ENCODE measurements at regions not wholly inside any gene's neighbourhood (a gene's known extent, or its start where the extent isn't known, plus 50 kb on each side); places are given as distances from the start of the nearest gene placed in this dataset.
A peak's percentile ranks its signal among the peaks of the same experiment; 100 is the strongest.
"Not testable (repeated sequence)": the region's sequence is repeated elsewhere in the genome, so short reads cannot be mapped to it uniquely, and the experiment has no call there.

DNA sequence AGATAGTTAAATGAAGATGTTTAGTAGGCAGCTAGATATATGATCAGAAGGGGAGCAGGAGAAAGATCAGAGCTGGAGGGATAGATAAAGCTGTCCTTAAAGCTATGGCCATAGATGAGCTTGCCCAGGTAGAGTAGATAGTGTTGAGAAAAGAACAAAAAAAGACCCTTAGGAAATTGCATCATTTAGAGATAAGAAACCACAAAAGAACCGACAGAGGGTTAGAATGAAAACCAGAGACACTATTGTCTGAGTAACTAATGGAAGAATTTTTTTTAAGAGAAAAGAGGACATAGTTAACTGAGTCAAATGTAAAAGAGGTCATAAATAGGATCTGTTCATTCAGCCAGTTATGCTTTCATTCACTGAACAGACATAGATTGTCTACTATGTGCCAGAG, 101.8 kb downstream of the TNFAIP3 start:
- no peak for DNase-seq (ENCODE audit: low read depth, low spot score)

GRCh38 chr6:137969874-137970273, 102.8 kb downstream of the TNFAIP3 start:
- DNase-seq (ENCODE audit: low read depth, low spot score), result no peak

- DNase-seq (ENCODE audit: low read depth, low spot score), result no peak
Measured at GRCh38 chr6:137970368-137970767, 103.3 kb downstream of the TNFAIP3 start.

DNA sequence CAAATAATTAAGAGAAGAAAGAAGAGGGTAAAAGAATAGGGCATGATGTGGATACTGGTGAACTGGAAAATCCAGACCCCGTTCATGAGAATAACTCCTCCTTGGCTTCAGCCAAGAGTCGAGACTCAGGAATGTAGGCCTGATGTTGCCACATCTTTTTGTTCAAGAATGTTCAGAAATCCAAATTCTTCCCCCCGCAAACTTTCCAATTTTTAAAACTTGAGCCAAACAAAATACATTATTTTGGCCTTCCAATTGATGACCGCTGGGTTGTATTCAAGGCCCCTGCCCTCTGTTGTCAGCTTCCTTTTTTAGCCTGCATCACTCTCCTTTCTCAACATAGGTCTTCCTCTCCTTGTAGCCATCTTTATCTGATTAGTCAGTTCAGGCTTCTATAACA, 106.1 kb downstream of the TNFAIP3 start:
- no peak for DNase-seq (ENCODE audit: low read depth, low spot score)

- no peak for DNase-seq (ENCODE audit: low read depth, low spot score)
Measured at GRCh38 chr6:137975188-137975940, 108.3 kb downstream of the TNFAIP3 start.

DNA sequence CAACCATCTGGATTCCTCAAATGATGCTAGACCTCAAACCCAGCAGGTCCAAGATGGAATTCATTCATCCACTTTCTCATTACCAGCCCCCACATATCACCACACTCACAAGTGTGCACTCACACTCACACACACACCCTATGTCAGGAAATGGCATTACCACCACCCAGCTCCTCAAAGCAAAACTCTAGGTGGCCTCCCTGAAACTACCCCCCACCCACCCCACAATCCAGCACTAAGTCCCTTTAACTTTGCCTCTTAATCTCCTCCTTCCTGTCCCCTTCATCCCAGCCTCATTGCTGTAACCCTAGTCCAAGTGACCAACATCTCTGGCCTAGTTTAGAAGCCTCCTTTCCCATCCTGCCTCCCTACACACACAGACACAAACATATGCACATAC, 109.4 kb downstream of the TNFAIP3 start:
- no peak for DNase-seq (ENCODE audit: low read depth, low spot score)

- no peak for DNase-seq (ENCODE audit: low read depth, low spot score)
Measured at GRCh38 chr6:137977206-137977605, 110.1 kb downstream of the TNFAIP3 start.

- DNase-seq (ENCODE audit: low read depth, low spot score), result no peak
Measured at GRCh38 chr6:137977814-137978213, 110.8 kb downstream of the TNFAIP3 start.

GRCh38 chr6:137978252-137978896, 111.3 kb downstream of the TNFAIP3 start:
- no peak for DNase-seq (ENCODE audit: low read depth, low spot score)

DNA sequence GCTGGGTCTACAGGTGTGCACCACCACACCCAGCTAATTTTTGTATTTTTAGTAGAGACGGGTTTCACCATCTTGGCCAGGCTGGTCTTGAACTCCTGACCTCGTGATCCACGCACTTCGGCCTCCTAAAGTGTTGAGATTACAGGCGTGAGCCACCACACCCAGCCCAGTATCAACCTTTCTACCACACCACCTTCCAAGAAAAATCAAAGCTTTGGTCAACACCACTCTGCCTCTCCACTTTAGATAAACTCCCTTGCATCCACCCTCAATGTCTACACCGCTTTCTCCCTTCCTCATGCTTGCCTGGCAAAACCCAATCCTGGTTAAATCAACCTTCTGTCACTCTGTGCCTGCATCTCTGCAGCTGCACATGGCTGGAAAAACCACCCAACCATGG, 112.2 kb downstream of the TNFAIP3 start:
- not testable (repeated sequence) for DNase-seq (ENCODE audit: low read depth, low spot score)

DNA sequence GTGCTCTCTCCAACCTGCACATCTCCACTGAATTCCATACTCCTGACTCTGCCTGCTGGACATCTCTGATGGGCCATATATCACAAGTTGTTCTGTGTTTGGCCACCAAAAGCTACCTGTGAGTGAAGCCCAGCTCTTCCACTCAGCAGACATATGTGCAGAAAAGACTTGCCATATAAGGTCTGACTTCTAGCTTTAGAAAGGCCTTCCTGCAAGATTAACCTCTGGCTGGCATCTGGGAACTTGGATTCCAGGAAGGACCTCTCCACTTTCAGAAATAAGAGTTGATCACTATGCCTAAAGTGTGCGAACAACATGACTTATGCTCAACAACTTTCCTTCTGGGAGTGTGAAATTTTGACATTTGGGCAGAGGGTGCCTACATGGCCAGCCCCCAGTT, 113.7 kb downstream of the TNFAIP3 start:
- DNase-seq (ENCODE audit: low read depth, low spot score), result no peak

- no peak for DNase-seq (ENCODE audit: low read depth, low spot score)
Measured at GRCh38 chr6:137981758-137982157, 114.7 kb downstream of the TNFAIP3 start.

- no peak for DNase-seq (ENCODE audit: low read depth, low spot score)
Measured at GRCh38 chr6:137982418-137983189, 115.5 kb downstream of the TNFAIP3 start.

- DNase-seq (ENCODE audit: low read depth, low spot score), result no peak
Measured at GRCh38 chr6:137983269-137983668, 116.2 kb downstream of the TNFAIP3 start.

DNA sequence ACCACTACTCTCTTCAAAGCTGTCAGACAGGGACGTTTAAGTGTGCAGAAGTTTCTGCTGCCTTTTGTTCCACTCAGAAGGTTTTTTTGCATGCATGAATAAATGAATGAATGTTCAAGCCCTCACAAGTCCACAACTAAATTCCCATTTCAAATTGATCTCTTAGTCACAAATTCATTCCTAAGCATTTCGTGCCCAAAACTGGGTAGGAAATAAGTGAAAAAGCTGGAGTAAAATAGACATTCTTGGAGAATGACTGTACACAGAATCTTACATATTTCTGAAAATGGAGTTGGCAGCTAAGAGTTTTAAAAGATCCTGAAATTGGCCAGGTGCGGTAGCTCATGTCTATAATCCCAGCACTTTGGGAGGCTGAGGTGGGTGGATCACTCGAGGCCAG, 117.6 kb downstream of the PERP start:
- no peak for DNase-seq (ENCODE audit: low read depth, low spot score)

- DNase-seq (ENCODE audit: low read depth, low spot score), result no peak
Measured at GRCh38 chr6:137995371-137995770, 111.8 kb downstream of the PERP start.

DNA sequence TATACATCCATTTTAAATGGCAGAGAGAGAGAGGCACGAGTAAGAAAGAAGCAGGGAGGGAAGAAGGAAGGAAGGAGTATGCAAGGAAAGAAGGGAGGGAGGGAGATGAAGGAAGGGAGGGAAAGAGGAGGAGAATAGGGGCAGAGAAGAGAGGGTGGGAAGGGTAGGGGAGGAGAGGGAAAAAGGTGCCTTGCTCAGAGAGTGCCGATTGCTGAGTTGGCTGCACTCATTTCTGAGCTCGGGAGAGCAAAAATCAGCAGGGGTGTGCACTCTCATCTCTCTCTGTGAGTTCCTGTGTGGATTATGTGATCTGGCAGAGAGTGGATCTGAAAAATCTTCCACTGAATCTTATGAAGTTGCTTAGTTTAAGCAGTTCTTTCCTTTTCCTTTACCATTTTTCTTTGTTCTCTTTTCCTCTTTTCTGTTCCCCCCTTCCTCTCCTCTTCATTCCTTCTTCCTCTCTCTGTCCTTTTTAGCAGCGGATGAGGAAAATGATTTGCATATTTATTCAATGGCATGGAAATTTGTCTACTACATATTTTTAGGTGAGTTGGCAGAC, 108.7 kb downstream of the PERP start:
- no peak for DNase-seq (ENCODE audit: low read depth, low spot score)

- no peak for DNase-seq (ENCODE audit: low read depth, low spot score)
Measured at GRCh38 chr6:137999815-138000214, 107.4 kb downstream of the PERP start.

- DNase-seq (ENCODE audit: low read depth, low spot score), result no peak
Measured at GRCh38 chr6:138000941-138001340, 106.3 kb downstream of the PERP start.

DNA sequence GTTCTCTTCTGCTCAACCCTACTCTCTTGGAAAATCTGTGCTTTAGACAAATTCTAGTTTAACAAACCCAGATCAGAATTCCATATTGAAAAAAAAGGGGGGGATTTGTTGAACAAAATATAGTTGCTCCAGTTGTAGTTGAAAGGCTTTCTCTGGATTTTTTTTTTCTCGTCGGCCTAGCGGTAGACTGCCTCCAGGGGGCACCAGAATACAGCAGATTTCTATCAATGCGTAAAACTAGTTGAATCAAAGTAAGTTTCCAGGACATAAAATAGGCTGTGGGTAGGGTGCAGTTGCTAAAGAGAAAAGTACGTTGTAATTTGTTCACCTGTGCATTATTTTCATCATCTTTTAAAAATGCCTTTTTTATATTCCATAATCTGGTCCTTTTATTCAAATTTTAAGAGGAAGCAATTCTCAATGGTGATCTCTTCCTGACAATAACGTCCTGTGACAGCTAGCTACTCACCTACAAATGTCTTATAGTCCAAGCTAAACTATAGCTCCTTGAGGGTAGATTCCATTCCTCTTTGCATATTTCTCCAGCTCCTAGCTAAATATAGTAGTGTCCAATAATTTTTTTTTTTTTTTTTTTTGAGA, 105.4 kb downstream of the PERP start:
- peak; percentile 26 for DNase-seq (ENCODE audit: low read depth, low spot score)

DNA sequence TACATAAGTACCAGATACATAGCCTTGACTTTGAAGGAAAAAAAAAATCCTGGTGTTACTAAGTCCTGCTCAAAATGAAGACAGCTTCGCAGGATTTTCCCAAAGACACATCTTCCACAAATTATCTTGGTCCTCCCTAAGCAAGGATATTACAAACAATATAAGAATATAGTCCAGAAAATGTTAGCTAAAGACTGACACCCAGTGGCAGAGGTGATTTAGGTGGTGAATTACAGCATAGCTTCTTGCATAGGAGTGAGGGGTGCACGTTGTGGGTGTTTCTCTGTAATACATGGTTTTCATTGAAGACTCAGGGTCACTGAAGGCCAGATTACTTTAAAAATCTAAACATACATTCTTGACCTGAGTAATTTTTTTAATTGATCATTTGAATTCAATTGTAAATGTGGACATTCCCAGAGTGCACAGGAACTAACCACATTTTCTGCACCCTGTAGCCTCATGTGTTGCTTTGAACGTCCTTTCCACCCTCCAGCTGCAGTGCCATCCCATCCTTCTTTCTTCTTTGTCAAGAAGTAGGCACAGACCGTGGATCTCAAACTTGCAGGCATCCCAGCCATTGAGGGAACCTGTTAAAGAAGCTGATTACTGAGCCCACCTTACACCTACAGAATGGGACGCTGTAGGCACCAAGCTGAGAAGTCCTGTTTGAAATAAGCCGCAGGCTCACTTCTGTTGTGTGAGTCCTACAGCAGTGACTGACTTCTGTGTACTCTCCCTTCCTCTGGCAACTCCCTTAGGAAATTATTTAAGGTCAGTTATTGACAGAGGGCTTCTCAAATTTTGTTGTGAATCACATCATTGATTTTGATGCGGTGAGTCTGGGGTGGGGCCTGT, 102.6 kb downstream of the PERP start:
- DNase-seq (ENCODE audit: low read depth, low spot score), result no peak
